K562 (cell line): ENCODE measurements at regions not wholly inside any gene's neighbourhood (a gene's known extent, or its start where the extent isn't known, plus 50 kb on each side); places are given as distances from the start of the nearest gene placed in this dataset.

Experiments used
- HDAC1 ChIP-seq, 2 experiments: fragments of 450-650 bp; IDR thresholded peaks; 2 replicates each; pipeline ENCODE4 v1.6.1; 2016 to 2017; ENCODE audit warnings: inconsistent platforms in 1 of 2, mild to moderate bottlenecking in 1 of 2, moderate library complexity in 1 of 2
- POU5F1 ChIP-seq: fragments of 150-350 bp; IDR thresholded peaks from 2 replicates; pipeline ENCODE4 v1.6.1; 2014; ENCODE audit warnings: borderline replicate concordance, low read length, low read depth, mild to moderate bottlenecking; ENCODE audit not compliant: partially characterized antibody
- RNF219 ChIP-seq: fragments of 250-450 bp; sonication (Bioruptor Pico); IDR thresholded peaks from 2 replicates; pipeline ENCODE4 v1.5.0; 2022; ENCODE audit warnings: mild to moderate bottlenecking
- TF ChIP-seq, protein P1 (sequence below), 3 experiments: IDR thresholded peaks in 2 of 3; conservative IDR thresholded peaks in 1 of 3; 2 replicates each; pipeline ENCODE4 v1.5.1; 2011 to 2012; ENCODE audit warnings: low read length in 3 of 3, mild to moderate bottlenecking in 3 of 3, control low read depth in 2 of 3, improper control_type of control experiment in 1 of 3, inconsistent platforms in 1 of 3, low read depth in 1 of 3, mixed read lengths in 1 of 3, moderate library complexity in 1 of 3; ENCODE audit not compliant: insufficient read depth in 2 of 3

- TF ChIP-seq HDAC1 (IDR thresholded peaks at IDR 0.05) (no peak), RNF219 (CRISPR knock-in tag) (no peak), POU5F1 (no peak)
- TF ChIP-seq, protein P1, sequence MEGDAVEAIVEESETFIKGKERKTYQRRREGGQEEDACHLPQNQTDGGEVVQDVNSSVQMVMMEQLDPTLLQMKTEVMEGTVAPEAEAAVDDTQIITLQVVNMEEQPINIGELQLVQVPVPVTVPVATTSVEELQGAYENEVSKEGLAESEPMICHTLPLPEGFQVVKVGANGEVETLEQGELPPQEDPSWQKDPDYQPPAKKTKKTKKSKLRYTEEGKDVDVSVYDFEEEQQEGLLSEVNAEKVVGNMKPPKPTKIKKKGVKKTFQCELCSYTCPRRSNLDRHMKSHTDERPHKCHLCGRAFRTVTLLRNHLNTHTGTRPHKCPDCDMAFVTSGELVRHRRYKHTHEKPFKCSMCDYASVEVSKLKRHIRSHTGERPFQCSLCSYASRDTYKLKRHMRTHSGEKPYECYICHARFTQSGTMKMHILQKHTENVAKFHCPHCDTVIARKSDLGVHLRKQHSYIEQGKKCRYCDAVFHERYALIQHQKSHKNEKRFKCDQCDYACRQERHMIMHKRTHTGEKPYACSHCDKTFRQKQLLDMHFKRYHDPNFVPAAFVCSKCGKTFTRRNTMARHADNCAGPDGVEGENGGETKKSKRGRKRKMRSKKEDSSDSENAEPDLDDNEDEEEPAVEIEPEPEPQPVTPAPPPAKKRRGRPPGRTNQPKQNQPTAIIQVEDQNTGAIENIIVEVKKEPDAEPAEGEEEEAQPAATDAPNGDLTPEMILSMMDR (IDR thresholded peaks at IDR 0.05 in 2 of 3, conservative IDR thresholded peaks at IDR 0.05 in 1 of 3; ENCODE audit: insufficient read depth in 2 of 3, low read depth in 1 of 3, low read length in 3 of 3): no peak
Observed at GRCh38 chr14:65939184-65939583, 526.7 kb downstream of the FUT8 start.
